GM23338 (cell line): ENCODE measurements at regions not wholly inside any gene's neighbourhood (a gene's known extent, or its start where the extent isn't known, plus 50 kb on each side); places are given as distances from the start of the nearest gene placed in this dataset.

Experiments used
- ATAC-seq: fragments of 200-7000 bp; cut with Tn5 transposase; 3 replicates; pipeline ENCODE4 v1.9.1; 2020
- DNase-seq: peaks from one replicate; pipeline ENCODE4 v3.0.0-alpha.2; 2015; ENCODE audit warnings: low spot score
- H2AFZ ChIP-seq: fragments of 200-600 bp; sonication (generic); 2 replicates; pipeline ENCODE4 v1.8.0; 2016; ENCODE audit warnings: antibody characterized with exemption, mild to moderate bottlenecking, moderate library complexity
- H3F3A ChIP-seq: fragments of 200-600 bp; sonication (generic); replicated peaks from 2 replicates; pipeline ENCODE4 v1.8.0; 2017; ENCODE audit warnings: antibody characterized with exemption, mixed run types, low read depth
- H3K27ac ChIP-seq: fragments of 200-600 bp; sonication (generic); 2 replicates; pipeline ENCODE4 v1.6.1; 2016; ENCODE audit warnings: low read depth
- H3K27me3 ChIP-seq: fragments of 200-600 bp; sonication (generic); 2 replicates; pipeline ENCODE4 v1.8.0; 2016; ENCODE audit warnings: mild to moderate bottlenecking, mixed run types, moderate library complexity; ENCODE audit not compliant: insufficient read depth
- H3K36me3 ChIP-seq: fragments of 200-600 bp; sonication (generic); 2 replicates; pipeline ENCODE4 v1.8.0; 2016; ENCODE audit warnings: mild to moderate bottlenecking; ENCODE audit not compliant: insufficient read depth
- H3K4me1 ChIP-seq: fragments of 200-600 bp; sonication (generic); 2 replicates; pipeline ENCODE4 v1.8.0; 2016; ENCODE audit warnings: mild to moderate bottlenecking, moderate library complexity; ENCODE audit not compliant: insufficient read depth
- H3K4me2 ChIP-seq: fragments of 200-600 bp; sonication (generic); 2 replicates; pipeline ENCODE4 v1.7.1; 2017; ENCODE audit warnings: mixed run types
- H3K4me3 ChIP-seq: fragments of 200-600 bp; sonication (generic); 2 replicates; pipeline ENCODE4 v1.6.1; 2016; ENCODE audit warnings: mixed run types
- H3K79me2 ChIP-seq: fragments of 200-600 bp; sonication (generic); replicated peaks from 2 replicates; pipeline ENCODE4 v1.8.0; 2017; ENCODE audit warnings: mild to moderate bottlenecking; ENCODE audit not compliant: insufficient read depth
- H3K9me2 ChIP-seq: fragments of 200-600 bp; sonication (generic); 2 replicates; pipeline ENCODE4 v1.8.0; 2017; ENCODE audit not compliant: insufficient read depth
- H4K20me1 ChIP-seq: fragments of 200-600 bp; sonication (generic); replicated peaks from 2 replicates; pipeline ENCODE4 v1.8.0; 2017; ENCODE audit warnings: mild to moderate bottlenecking; ENCODE audit not compliant: insufficient read depth
- H3K27ac Mint-ChIP-seq: 2 replicates; pipeline ENCODE4 v1.8.0; 2020; ENCODE audit warnings: inconsistent platforms, mild to moderate bottlenecking, moderate library complexity, mixed read lengths
- H3K27me3 Mint-ChIP-seq: 3 replicates; pipeline ENCODE4 v1.8.0; 2022; ENCODE audit warnings: low read depth, mild to moderate bottlenecking, moderate library complexity, mixed read lengths, inconsistent platforms; ENCODE audit not compliant: insufficient read depth, poor library complexity
- H3K36me3 Mint-ChIP-seq: 3 replicates; pipeline ENCODE4 v1.8.0; 2021; ENCODE audit warnings: low read depth, mild to moderate bottlenecking, inconsistent platforms, moderate library complexity, mixed read lengths
- H3K4me1 Mint-ChIP-seq: 3 replicates; pipeline ENCODE4 v1.8.0; 2020; ENCODE audit warnings: mild to moderate bottlenecking, inconsistent platforms, mixed read lengths
- H3K4me3 Mint-ChIP-seq: 3 replicates; pipeline ENCODE4 v1.8.0; 2021; ENCODE audit warnings: moderate library complexity, mild to moderate bottlenecking, inconsistent platforms, mixed read lengths
- H3K9me3 Mint-ChIP-seq: 3 replicates; pipeline ENCODE4 v1.8.0; 2020; ENCODE audit warnings: moderate library complexity, mild to moderate bottlenecking, inconsistent platforms, mixed read lengths
- ETS1 ChIP-seq: IDR thresholded peaks from 2 replicates; pipeline ENCODE4 v1.6.1; 2016; ENCODE audit warnings: antibody characterized with exemption
- EZH2 ChIP-seq: fragments of 200-600 bp; sonication (generic); IDR thresholded peaks from one replicate; pipeline ENCODE4 v1.8.0; 2017; ENCODE audit warnings: antibody characterized with exemption, mild to moderate bottlenecking, low read depth; ENCODE audit not compliant: unreplicated experiment
- EZH2phosphoT487 ChIP-seq: fragments of 200-600 bp; sonication (generic); IDR thresholded peaks from one replicate; pipeline ENCODE4 v1.8.1; 2018; ENCODE audit warnings: antibody characterized with exemption; ENCODE audit not compliant: unreplicated experiment
- NANOG ChIP-seq: IDR thresholded peaks from 2 replicates; pipeline ENCODE4 v1.6.1; 2016; ENCODE audit warnings: antibody characterized with exemption, borderline replicate concordance
- POLR2AphosphoS5 ChIP-seq: IDR thresholded peaks from 2 replicates; pipeline ENCODE4 v1.6.1; 2016; ENCODE audit warnings: antibody characterized with exemption, low read depth
- STAT1 ChIP-seq: IDR thresholded peaks from one replicate; pipeline ENCODE4 v1.6.1; 2016; ENCODE audit warnings: antibody characterized with exemption; ENCODE audit not compliant: unreplicated experiment
- ZNF114 ChIP-seq: fragments of 250-450 bp; sonication (Bioruptor Pico); IDR thresholded peaks from 2 replicates; pipeline ENCODE4 v1.5.0; 2020; ENCODE audit warnings: mild to moderate bottlenecking, moderate library complexity
- ZNF331 ChIP-seq: fragments of 250-450 bp; sonication (Bioruptor Pico); IDR thresholded peaks from 2 replicates; pipeline ENCODE4 v1.5.0; 2020; ENCODE audit warnings: low read depth, mild to moderate bottlenecking, moderate library complexity
- ZNF462 ChIP-seq: fragments of 250-450 bp; sonication (Bioruptor Pico); IDR thresholded peaks from 2 replicates; pipeline ENCODE4 v1.5.0; 2020; ENCODE audit warnings: mild to moderate bottlenecking, moderate library complexity
- TF ChIP-seq, protein P1 (sequence below), 2 experiments: fragments of 200-600 bp in 1 of 2; sonication (generic) in 1 of 2; conservative IDR thresholded peaks; 2 replicates each; pipeline versions ENCODE4 v1.5.1 to v1.6.1; 2016 to 2017; ENCODE audit warnings: antibody characterized with exemption in 2 of 2, low read depth in 2 of 2, mild to moderate bottlenecking in 2 of 2, moderate library complexity in 1 of 2

GRCh38 chr12:114285554-114285953, 120.4 kb downstream of the TBX5 start (continued):
- TF ChIP-seq ZNF462 = no peak
- no peak for TF ChIP-seq ZNF114

DNA sequence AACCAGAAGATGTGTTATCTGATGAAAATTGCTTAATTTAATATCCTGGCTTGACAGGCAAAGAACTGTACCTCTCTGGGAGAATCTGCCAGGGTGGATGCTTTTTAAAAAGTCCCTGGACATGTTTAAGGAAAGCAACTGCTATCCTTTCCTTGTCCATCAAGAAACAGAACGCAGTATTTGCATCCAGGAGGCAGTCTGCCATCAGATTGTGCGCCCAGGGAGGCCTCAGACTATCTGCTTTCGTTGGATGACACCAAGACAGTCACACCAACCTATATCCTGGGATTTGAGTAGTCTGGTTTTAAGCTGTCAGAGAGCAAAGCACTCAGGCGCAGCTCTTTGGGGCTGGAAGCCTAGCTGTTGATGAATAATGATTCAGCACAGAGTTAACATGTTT, 121.9 kb downstream of the TBX5 start:
- no peaks in the 10 kb centered on the region for H4K20me1 ChIP-seq
- Mint-ChIP-seq H3K4me3 (no peak overlapping the region), H3K36me3 (peaks cover 6% of the 10 kb centered on the region; the same call in 1 of the 3 replicates), H3K27me3 (peaks cover 16% of the 10 kb centered on the region), H3K9me3 (peaks cover 5% of the 10 kb centered on the region; the same call in 2 of the 3 replicates), H3K4me1 (peaks cover 38% of the 10 kb centered on the region), H3K27ac (no peak overlapping the region)
- ATAC-seq (no peak), DNase-seq (no peak)
- no peak overlapping the region for H3K4me2 ChIP-seq
- H3K4me3 ChIP-seq = no peak overlapping the region
- H3K9me2 ChIP-seq = peaks cover 2% of the 10 kb centered on the region; the same call in 1 of the 2 replicates
- H3F3A ChIP-seq = 0 out of 2 replicates have a peak, but pooled peaks cover 5% of the 10 kb centered on the region
- H3K27ac ChIP-seq = no peak overlapping the region
- H3K79me2 ChIP-seq = no peaks in the 10 kb centered on the region
- peaks cover 37% of the 10 kb centered on the region for H3K4me1 ChIP-seq
- H3K36me3 ChIP-seq = no peaks in the 10 kb centered on the region
- no peaks in the 10 kb centered on the region for H3K27me3 ChIP-seq
- peak overlapping the region; percentile 54; the same call in 1 of the 2 replicates for H2AFZ ChIP-seq
- TF ChIP-seq, protein P1, sequence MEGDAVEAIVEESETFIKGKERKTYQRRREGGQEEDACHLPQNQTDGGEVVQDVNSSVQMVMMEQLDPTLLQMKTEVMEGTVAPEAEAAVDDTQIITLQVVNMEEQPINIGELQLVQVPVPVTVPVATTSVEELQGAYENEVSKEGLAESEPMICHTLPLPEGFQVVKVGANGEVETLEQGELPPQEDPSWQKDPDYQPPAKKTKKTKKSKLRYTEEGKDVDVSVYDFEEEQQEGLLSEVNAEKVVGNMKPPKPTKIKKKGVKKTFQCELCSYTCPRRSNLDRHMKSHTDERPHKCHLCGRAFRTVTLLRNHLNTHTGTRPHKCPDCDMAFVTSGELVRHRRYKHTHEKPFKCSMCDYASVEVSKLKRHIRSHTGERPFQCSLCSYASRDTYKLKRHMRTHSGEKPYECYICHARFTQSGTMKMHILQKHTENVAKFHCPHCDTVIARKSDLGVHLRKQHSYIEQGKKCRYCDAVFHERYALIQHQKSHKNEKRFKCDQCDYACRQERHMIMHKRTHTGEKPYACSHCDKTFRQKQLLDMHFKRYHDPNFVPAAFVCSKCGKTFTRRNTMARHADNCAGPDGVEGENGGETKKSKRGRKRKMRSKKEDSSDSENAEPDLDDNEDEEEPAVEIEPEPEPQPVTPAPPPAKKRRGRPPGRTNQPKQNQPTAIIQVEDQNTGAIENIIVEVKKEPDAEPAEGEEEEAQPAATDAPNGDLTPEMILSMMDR (conservative IDR thresholded peaks at IDR 0.05; ENCODE audit: low read depth in 2 of 2) = no peak
- TF ChIP-seq NANOG (no peak), POLR2AphosphoS5 (no peak), EZH2 (no peak), ZNF331 (CRISPR knock-in tag) (no peak), ETS1 (no peak), STAT1 (no peak), EZH2phosphoT487 (no peak)
